ENCODE measurements at regions not wholly inside any gene's neighbourhood (a gene's known extent, or its start where the extent isn't known, plus 50 kb on each side); places are given as distances from the start of the nearest gene placed in this dataset.

DNA sequence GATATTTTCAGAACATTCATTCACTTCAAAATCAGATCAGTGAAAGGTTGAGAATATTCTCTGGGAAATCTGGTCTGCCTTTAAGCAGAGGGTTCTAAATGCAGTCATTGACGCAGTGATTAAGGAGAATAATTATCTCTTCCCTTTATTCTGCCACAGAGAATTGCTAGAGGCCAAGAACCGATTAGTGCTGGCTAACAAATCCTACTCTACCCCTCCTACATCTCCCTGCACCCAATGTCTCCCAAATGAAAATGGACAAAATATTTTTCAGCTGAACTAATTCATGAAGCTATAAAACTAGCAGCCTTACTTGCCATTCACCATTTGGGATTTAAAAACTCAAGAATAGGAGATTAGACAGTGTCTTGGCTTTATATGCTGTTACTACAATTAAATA lies 185.5 kb upstream of the SOX9 start:
- no peak overlapping the region for H3K4me3 ChIP-seq
- H3K9ac ChIP-seq (ENCODE audit: insufficient read length): no peak overlapping the region
- no peak for DNase-seq (ENCODE audit: low read depth, low spot score)
- no peaks in the 10 kb centered on the region for H3K36me3 ChIP-seq (ENCODE audit: insufficient read depth, low read length)
- no peaks in the 10 kb centered on the region for H3K9me3 ChIP-seq (ENCODE audit: low read depth, low read length)
- no peak for TF ChIP-seq EZH2 (IDR thresholded peaks at IDR 0.05)
- TF ChIP-seq POLR2AphosphoS5 (IDR thresholded peaks at IDR 0.05; ENCODE audit: borderline replicate concordance, low read depth, low read length): no peak
- no peak for TF ChIP-seq FOXP2 (optimal IDR thresholded peaks at IDR 0.05; ENCODE audit: control extremely low read depth, extremely low read length, insufficient read depth)
- no peak overlapping the region for H3K27ac ChIP-seq

DNA sequence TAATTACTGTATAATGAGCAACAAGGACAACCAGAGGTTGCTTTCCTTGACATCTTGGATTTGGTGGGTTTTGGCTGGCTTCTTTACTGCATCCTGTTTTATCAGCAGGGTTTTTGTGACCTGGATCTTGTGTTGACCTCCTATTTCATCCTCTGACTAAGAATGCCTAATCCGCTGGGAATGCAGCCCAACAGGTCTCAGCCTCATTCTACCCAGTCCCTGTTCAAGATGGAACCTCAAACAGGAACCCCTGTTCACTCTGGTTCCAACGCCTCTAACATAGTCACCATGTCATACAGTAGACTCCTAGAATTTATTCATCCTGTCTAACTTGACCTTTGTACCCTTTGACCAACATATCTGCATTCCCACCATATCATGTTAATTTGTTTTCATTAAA lies 183.8 kb upstream of the SOX9 start:
- Histone ChIP-seq H3K9me3 (ENCODE audit: low read depth, low read length) (no peaks in the 10 kb centered on the region), H3K36me3 (ENCODE audit: insufficient read depth, low read length) (no peaks in the 10 kb centered on the region), H3K4me3 (no peak overlapping the region), H3K9ac (ENCODE audit: insufficient read length) (no peak overlapping the region), H3K27ac (no peak overlapping the region)
- TF ChIP-seq POLR2AphosphoS5 (IDR thresholded peaks at IDR 0.05; ENCODE audit: borderline replicate concordance, low read depth, low read length) (no peak), FOXP2 (optimal IDR thresholded peaks at IDR 0.05; ENCODE audit: control extremely low read depth, extremely low read length, insufficient read depth) (no peak), EZH2 (IDR thresholded peaks at IDR 0.05) (no peak)
- no peak for DNase-seq (ENCODE audit: low read depth, low spot score)

DNA sequence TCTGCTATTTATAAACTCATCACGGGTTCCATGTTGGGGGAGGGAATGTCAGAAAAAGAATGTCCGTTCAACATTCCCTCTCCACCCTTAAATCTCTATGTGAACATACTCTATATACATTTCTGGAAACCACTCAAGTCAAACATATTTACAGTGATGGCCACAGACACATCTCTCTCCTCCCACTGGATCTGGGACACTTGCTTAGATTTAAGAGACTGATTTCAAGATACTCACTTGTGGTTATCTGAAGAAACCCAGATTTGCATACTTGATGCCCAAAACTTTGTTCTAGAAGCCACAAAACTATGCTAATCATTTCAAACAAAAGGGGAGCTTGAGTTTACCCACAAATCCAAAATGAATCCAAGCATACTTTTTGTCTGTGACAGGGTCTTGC lies 182.9 kb upstream of the SOX9 start:
- no peaks in the 10 kb centered on the region for H3K36me3 ChIP-seq (ENCODE audit: insufficient read depth, low read length)
- TF ChIP-seq FOXP2 (optimal IDR thresholded peaks at IDR 0.05; ENCODE audit: control extremely low read depth, extremely low read length, insufficient read depth): no peak
- TF ChIP-seq POLR2AphosphoS5 (IDR thresholded peaks at IDR 0.05; ENCODE audit: borderline replicate concordance, low read depth, low read length): no peak
- TF ChIP-seq EZH2 (IDR thresholded peaks at IDR 0.05): no peak
- no peak overlapping the region for H3K4me3 ChIP-seq
- no peaks in the 10 kb centered on the region for H3K9me3 ChIP-seq (ENCODE audit: low read depth, low read length)
- H3K9ac ChIP-seq (ENCODE audit: insufficient read length): no peak overlapping the region
- H3K27ac ChIP-seq: no peak overlapping the region
- no peak for DNase-seq (ENCODE audit: low read depth, low spot score)

DNA sequence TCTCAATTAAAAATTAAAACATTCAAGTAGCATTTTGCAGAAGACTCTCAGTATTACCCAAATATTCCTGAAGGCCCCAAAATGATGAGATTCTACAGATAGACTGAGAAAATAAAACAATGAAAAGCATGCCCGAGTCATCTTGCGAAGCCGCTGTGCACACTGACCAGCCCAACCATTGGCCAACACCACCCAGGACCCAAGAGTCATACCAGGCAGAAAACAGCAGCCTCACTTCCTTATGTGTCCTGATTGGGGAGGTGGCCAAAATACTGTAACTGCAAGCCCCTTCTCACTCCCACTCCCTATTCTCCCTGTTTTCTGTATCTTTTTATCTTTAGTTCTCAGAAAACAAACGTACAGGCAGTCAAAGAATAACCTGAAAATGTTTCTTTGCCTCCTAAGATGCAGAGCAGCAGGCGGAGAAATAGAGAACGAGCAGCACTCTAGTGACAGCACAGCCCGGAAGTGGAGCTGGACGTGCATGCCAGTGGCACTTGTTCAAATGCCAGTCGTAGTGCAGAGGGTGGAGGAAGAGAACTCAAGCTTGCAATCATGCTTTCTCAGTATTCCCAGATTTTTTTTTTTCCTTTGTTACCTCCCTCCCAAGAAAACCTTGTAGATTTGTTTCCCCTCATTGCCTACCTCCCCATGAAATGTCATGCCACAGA lies 182.3 kb upstream of the SOX9 start:
- H3K4me3 ChIP-seq: no peak overlapping the region
- H3K36me3 ChIP-seq (ENCODE audit: insufficient read depth, low read length): no peaks in the 10 kb centered on the region
- H3K9me3 ChIP-seq (ENCODE audit: low read depth, low read length): no peaks in the 10 kb centered on the region
- DNase-seq (ENCODE audit: low read depth, low spot score): no peak
- H3K9ac ChIP-seq (ENCODE audit: insufficient read length): no peak overlapping the region
- TF ChIP-seq FOXP2 (optimal IDR thresholded peaks at IDR 0.05; ENCODE audit: control extremely low read depth, extremely low read length, insufficient read depth): no peak
- no peak for TF ChIP-seq EZH2 (IDR thresholded peaks at IDR 0.05)
- TF ChIP-seq POLR2AphosphoS5 (IDR thresholded peaks at IDR 0.05; ENCODE audit: borderline replicate concordance, low read depth, low read length): no peak
- no peak overlapping the region for H3K27ac ChIP-seq

DNA sequence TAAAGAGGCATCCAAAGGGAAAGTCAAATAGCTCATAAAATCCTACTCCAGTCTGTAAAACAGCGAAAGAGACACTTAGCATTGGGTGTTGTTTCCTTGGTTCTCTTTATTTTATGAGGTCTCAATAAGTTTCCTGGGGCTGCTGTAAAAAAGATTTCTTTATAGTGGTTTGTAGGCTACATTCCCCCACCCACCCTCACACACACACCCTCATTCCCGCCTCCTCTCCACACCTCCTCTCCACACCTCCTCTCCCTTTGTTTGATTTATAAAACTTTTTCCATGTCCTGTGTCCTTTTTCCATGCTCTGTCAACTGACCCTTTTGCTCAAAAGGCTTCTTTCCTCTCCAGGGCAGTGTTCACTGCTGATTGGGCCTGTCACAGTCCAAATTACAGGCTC lies 178.9 kb upstream of the SOX9 start:
- Histone ChIP-seq H3K4me3 (no peak overlapping the region), H3K9me3 (ENCODE audit: low read depth, low read length) (no peaks in the 10 kb centered on the region), H3K27ac (no peak overlapping the region), H3K36me3 (ENCODE audit: insufficient read depth, low read length) (no peaks in the 10 kb centered on the region), H3K9ac (ENCODE audit: insufficient read length) (no peak overlapping the region)
- TF ChIP-seq FOXP2 (optimal IDR thresholded peaks at IDR 0.05; ENCODE audit: control extremely low read depth, extremely low read length, insufficient read depth): no peak
- no peak for TF ChIP-seq POLR2AphosphoS5 (IDR thresholded peaks at IDR 0.05; ENCODE audit: borderline replicate concordance, low read depth, low read length)
- no peak for TF ChIP-seq EZH2 (IDR thresholded peaks at IDR 0.05)
- DNase-seq (ENCODE audit: low read depth, low spot score): no peak

DNA sequence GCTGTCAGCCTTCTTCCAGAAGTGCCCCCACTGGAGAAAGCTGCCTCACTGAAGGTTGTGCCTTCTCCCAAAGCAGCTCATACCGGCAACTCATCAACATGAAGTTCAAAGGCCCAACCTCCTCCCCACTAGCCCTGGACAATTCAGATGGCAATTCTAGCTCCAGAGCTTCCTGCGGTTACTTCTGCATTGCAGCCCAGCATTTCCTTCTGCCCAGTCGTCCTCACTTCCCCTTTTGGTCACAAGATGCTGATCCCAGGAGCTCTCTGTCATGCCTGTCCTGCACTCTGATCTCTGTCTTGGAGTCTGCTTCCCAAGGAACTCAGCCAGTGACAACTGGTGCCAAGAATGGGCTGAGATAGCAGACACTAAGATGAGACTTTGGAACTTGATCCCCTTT lies 178.2 kb upstream of the SOX9 start:
- DNase-seq (ENCODE audit: low read depth, low spot score): no peak
- no peak for TF ChIP-seq EZH2 (IDR thresholded peaks at IDR 0.05)
- H3K4me3 ChIP-seq: no peak overlapping the region
- H3K9ac ChIP-seq (ENCODE audit: insufficient read length): no peak overlapping the region
- H3K27ac ChIP-seq: no peak overlapping the region
- no peaks in the 10 kb centered on the region for H3K9me3 ChIP-seq (ENCODE audit: low read depth, low read length)
- H3K36me3 ChIP-seq (ENCODE audit: insufficient read depth, low read length): no peaks in the 10 kb centered on the region

DNA sequence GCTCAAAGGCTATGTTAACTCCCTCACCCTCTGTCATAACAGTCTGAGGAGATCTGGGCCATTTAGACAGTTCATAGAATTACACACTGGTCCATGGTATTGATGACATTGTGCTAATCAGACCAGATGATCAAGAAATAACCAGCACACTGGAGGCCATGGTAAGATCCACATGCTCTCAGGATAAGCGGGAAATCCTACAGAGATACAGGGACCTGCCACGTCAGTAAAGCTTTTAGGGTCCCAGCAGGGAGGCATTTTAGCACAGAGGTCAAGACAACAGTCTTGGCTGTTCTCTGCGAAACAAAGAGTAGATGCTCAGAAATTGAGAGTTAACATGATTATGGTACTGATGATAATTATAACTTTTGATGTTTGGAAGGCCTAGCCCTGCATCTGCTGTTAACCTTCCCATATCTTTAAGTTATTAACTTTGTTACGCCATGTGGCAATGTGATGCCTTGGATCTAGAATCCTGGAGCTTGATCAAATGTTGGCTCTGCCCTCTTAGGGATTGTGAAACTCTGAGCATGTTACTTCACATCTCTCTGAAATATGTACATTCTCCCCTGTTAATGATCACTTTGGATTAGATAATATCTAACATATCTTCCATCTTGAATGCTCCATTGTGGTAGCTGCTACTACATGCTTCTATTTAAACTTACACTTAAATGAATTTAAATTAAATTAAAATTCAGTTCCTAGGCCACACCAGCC lies 172.0 kb upstream of the SOX9 start:
- no peak overlapping the region for H3K4me3 ChIP-seq
- DNase-seq (ENCODE audit: low read depth, low spot score): no peak
- no peak overlapping the region for H3K9ac ChIP-seq (ENCODE audit: insufficient read length)
- H3K27ac ChIP-seq: no peak overlapping the region
- no peaks in the 10 kb centered on the region for H3K9me3 ChIP-seq (ENCODE audit: low read depth, low read length)
- TF ChIP-seq EZH2 (IDR thresholded peaks at IDR 0.05): no peak
- no peak for TF ChIP-seq FOXP2 (optimal IDR thresholded peaks at IDR 0.05; ENCODE audit: control extremely low read depth, extremely low read length, insufficient read depth)
- TF ChIP-seq POLR2AphosphoS5 (IDR thresholded peaks at IDR 0.05; ENCODE audit: borderline replicate concordance, low read depth, low read length): no peak
- no peaks in the 10 kb centered on the region for H3K36me3 ChIP-seq (ENCODE audit: insufficient read depth, low read length)

DNA sequence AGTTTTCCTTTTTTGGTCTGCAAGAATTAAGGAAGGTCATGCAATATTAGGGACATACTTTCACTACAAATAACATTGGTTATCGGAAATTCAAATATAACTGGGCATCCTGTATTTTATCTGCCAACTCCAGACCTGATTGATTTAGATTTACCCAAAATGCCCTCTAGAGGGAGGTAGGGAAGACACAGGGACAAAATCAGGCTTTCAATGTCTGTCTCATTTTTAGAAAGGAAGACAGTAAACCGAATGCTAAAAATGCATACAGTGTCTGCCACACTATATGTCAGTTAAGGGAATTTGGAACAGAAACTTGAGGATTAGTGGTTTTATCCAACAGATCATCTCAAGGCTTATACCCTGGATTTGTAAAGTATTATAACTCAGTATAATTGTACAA lies 161.7 kb upstream of the SOX9 start:
- TF ChIP-seq FOXP2 (optimal IDR thresholded peaks at IDR 0.05; ENCODE audit: control extremely low read depth, extremely low read length, insufficient read depth) (no peak), POLR2AphosphoS5 (IDR thresholded peaks at IDR 0.05; ENCODE audit: borderline replicate concordance, low read depth, low read length) (no peak), EZH2 (IDR thresholded peaks at IDR 0.05) (no peak)
- H3K4me3 ChIP-seq: no peak overlapping the region
- no peak overlapping the region for H3K9ac ChIP-seq (ENCODE audit: insufficient read length)
- no peak for DNase-seq (ENCODE audit: low read depth, low spot score)
- no peaks in the 10 kb centered on the region for H3K9me3 ChIP-seq (ENCODE audit: low read depth, low read length)
- H3K27ac ChIP-seq: no peak overlapping the region
- no peaks in the 10 kb centered on the region for H3K36me3 ChIP-seq (ENCODE audit: insufficient read depth, low read length)

DNA sequence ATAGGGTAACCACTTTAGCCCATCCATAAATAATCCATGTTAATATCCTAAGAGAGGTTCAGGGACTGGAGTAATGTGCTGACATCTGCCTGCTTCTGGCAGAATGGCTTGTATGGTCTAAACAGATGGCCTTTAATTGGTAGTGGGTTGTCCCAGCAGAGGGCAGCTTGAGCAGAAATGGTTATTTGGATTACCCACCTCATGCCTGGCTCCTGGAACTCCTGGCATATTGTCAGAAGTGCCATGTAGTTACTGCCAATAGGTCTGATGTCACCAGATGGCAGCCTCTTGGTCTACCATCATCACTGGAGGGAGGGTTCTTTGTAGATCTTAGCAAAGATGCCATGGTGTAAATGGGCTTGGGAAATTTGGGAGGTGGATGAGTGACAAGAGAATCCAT lies 157.5 kb upstream of the SOX9 start:
- Histone ChIP-seq H3K9me3 (ENCODE audit: low read depth, low read length) (no peaks in the 10 kb centered on the region), H3K27ac (no peak overlapping the region), H3K36me3 (ENCODE audit: insufficient read depth, low read length) (no peaks in the 10 kb centered on the region), H3K4me3 (no peak overlapping the region), H3K9ac (ENCODE audit: insufficient read length) (no peak overlapping the region)
- TF ChIP-seq POLR2AphosphoS5 (IDR thresholded peaks at IDR 0.05; ENCODE audit: borderline replicate concordance, low read depth, low read length) (no peak), EZH2 (IDR thresholded peaks at IDR 0.05) (no peak), FOXP2 (optimal IDR thresholded peaks at IDR 0.05; ENCODE audit: control extremely low read depth, extremely low read length, insufficient read depth) (no peak)
- DNase-seq (ENCODE audit: low read depth, low spot score): no peak
